Activated CD8-positive, alpha-beta T cell treated with anti-CD3 and anti-CD28 coated beads for 36 hours (primary cell): ENCODE measurements at regions not wholly inside any gene's neighbourhood (a gene's known extent, or its start where the extent isn't known, plus 50 kb on each side); places are given as distances from the start of the nearest gene placed in this dataset.

Source experiments
- ATAC-seq: fragments of 200-7000 bp; cut with Tn5 transposase; one replicate; pipeline ENCODE4 v1.10.0; 2021; ENCODE audit warnings: mild to moderate bottlenecking, moderate library complexity
- CTCF ChIA-PET: fragments of 350-600 bp; sonication (Branson Sonifier 250); formaldehyde crosslinking; loops from one replicate; lab custom pipeline; 2021; ENCODE audit warnings: antibody characterized with exemption; lab: Charles Lee
- POLR2A ChIA-PET: fragments of 350-600 bp; sonication (Branson Sonifier 250); formaldehyde crosslinking; loops from one replicate; lab custom pipeline; 2021; ENCODE audit warnings: antibody characterized with exemption; lab: Charles Lee
- DNase-seq: peaks from one replicate; pipeline ENCODE4 v3.0.0-alpha.2; 2020
- H3K27ac Mint-ChIP-seq: one replicate; pipeline ENCODE4 v1.8.0; 2021; ENCODE audit warnings: mild to moderate bottlenecking, mixed read lengths
- H3K27me3 Mint-ChIP-seq: one replicate; pipeline ENCODE4 v1.8.0; 2021; ENCODE audit warnings: mixed read lengths
- H3K36me3 Mint-ChIP-seq: one replicate; pipeline ENCODE4 v1.8.0; 2021; ENCODE audit warnings: low read depth, mixed read lengths
- H3K4me1 Mint-ChIP-seq: one replicate; pipeline ENCODE4 v1.8.0; 2021; ENCODE audit warnings: low read depth, mixed read lengths
- H3K4me3 Mint-ChIP-seq: one replicate; pipeline ENCODE4 v1.8.0; 2021; ENCODE audit warnings: mild to moderate bottlenecking, moderate library complexity, mixed read lengths
- H3K9me3 Mint-ChIP-seq: one replicate; pipeline ENCODE4 v1.8.0; 2021; ENCODE audit warnings: mixed read lengths
- intact Hi-C: fragments of 100-400 bp; cut with micrococcal nuclease; formaldehyde crosslinking; loops from one replicate; pipeline ENCODE4 v1.10.0; 2022
- TF ChIP-seq, protein P1 (sequence below): fragments of 200-600 bp; IDR thresholded peaks from one replicate; pipeline ENCODE4 v1.8.0; 2022; ENCODE audit warnings: antibody characterized with exemption, mild to moderate bottlenecking

- POLR2A ChIA-PET, result no interaction called here
- H3K4me1 Mint-ChIP-seq, result no peaks in the 10 kb centered on the region
- DNase-seq (no peak), ATAC-seq (no peak)
- H3K27ac Mint-ChIP-seq, result no peak overlapping the region
- H3K9me3 Mint-ChIP-seq, result no peaks in the 10 kb centered on the region
- no peaks in the 10 kb centered on the region for H3K27me3 Mint-ChIP-seq
- intact Hi-C loops, result no loop called here
- H3K4me3 Mint-ChIP-seq, result no peak overlapping the region
- TF ChIP-seq, protein P1, sequence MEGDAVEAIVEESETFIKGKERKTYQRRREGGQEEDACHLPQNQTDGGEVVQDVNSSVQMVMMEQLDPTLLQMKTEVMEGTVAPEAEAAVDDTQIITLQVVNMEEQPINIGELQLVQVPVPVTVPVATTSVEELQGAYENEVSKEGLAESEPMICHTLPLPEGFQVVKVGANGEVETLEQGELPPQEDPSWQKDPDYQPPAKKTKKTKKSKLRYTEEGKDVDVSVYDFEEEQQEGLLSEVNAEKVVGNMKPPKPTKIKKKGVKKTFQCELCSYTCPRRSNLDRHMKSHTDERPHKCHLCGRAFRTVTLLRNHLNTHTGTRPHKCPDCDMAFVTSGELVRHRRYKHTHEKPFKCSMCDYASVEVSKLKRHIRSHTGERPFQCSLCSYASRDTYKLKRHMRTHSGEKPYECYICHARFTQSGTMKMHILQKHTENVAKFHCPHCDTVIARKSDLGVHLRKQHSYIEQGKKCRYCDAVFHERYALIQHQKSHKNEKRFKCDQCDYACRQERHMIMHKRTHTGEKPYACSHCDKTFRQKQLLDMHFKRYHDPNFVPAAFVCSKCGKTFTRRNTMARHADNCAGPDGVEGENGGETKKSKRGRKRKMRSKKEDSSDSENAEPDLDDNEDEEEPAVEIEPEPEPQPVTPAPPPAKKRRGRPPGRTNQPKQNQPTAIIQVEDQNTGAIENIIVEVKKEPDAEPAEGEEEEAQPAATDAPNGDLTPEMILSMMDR, result no peak
- H3K36me3 Mint-ChIP-seq, result no peaks in the 10 kb centered on the region
- CTCF ChIA-PET, result no interaction called here
Observed at GRCh38 chr21:24634749-24635148, 972.5 kb downstream of the MRPL39 start.

DNA sequence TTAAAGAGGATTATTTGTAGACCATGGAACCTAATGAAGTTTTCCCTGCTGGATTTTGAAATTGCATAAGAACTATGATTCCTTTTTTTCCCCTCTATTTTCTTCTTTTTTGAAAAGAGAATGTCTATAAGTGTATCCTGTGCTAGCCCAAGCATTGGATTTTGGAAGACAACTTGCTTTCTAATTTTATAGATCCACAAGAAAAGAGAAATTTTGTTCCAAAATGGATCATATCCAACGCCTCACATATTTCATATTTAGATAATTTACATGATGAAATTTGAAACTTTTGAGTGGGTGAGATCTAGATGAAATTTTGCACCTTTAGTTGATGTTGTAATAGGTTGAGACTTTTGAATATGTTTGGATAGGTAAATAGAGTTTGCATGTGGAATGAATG lies 978.7 kb downstream of the MRPL39 start:
- H3K4me3 Mint-ChIP-seq, result no peak overlapping the region
- ChIA-PET POLR2A (no interaction called here), CTCF (no interaction called here)
- H3K4me1 Mint-ChIP-seq, result no peaks in the 10 kb centered on the region
- intact Hi-C loops, result no loop called here
- H3K27ac Mint-ChIP-seq, result no peak overlapping the region
- H3K27me3 Mint-ChIP-seq, result no peaks in the 10 kb centered on the region
- DNase-seq, result no peak
- TF ChIP-seq, protein P1, result no peak
- no peaks in the 10 kb centered on the region for H3K9me3 Mint-ChIP-seq
- ATAC-seq, result no peak
- no peaks in the 10 kb centered on the region for H3K36me3 Mint-ChIP-seq

DNA sequence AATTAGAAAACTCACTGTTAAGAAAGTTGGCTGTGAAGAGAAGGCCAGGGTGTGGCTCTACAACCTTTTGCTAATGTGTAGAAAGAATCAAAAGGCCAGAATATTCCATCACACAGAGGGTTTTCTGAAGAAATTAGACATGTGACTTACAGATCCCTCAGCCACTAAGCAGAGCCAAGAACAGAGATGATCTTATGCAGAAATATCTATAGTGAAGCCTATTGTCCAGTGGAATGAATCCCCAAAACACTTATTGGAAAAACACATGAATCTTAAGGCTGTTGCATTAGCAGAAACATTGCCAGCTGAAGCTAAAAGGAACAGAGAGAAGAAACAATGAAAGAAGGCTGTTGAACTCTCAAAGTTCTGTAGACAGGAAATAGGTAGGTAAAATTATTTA lies 979.2 kb downstream of the MRPL39 start:
- TF ChIP-seq, protein P1, result no peak
- POLR2A ChIA-PET, result no interaction called here
- CTCF ChIA-PET, result no interaction called here
- Mint-ChIP-seq H3K4me3 (no peak overlapping the region), H3K4me1 (no peaks in the 10 kb centered on the region), H3K27me3 (no peaks in the 10 kb centered on the region), H3K27ac (no peak overlapping the region), H3K36me3 (no peaks in the 10 kb centered on the region), H3K9me3 (no peaks in the 10 kb centered on the region)
- DNase-seq (no peak), ATAC-seq (no peak)
- intact Hi-C loops, result no loop called here

GRCh38 chr21:24617819-24618218 lies 989.5 kb downstream of the MRPL39 start:
- no peaks in the 10 kb centered on the region for H3K27me3 Mint-ChIP-seq
- intact Hi-C loops, result no loop called here
- ChIA-PET POLR2A (no interaction called here), CTCF (no interaction called here)
- DNase-seq (no peak), ATAC-seq (no peak)
- TF ChIP-seq, protein P1, result no peak
- H3K9me3 Mint-ChIP-seq, result peaks cover 2% of the 10 kb centered on the region
- H3K36me3 Mint-ChIP-seq, result no peaks in the 10 kb centered on the region
- no peaks in the 10 kb centered on the region for H3K4me1 Mint-ChIP-seq
- H3K27ac Mint-ChIP-seq, result no peak overlapping the region
- H3K4me3 Mint-ChIP-seq, result no peak overlapping the region

DNA sequence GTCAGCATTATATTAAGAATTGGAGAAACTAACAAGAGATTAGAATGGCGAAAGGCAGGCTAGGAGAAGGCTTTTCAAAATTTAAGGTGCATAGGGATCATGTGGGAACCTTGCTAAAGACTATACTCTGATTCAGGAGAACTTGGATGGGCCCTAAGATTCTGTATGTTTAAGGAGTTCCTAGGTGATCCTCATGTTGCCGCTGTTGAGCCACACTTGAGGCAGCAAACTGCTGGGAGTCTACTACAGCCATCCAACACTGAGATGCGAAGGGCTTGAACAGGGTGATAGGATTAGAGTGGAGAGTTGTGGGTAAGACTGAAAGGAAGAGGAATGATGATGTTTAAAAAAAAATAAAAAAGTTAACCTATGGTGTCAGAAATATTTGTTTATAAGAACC lies 1013.2 kb downstream of the MRPL39 start:
- intact Hi-C loops, result no loop called here
- Mint-ChIP-seq H3K4me1 (no peaks in the 10 kb centered on the region), H3K36me3 (no peaks in the 10 kb centered on the region), H3K9me3 (peaks cover 5% of the 10 kb centered on the region), H3K27ac (no peak overlapping the region), H3K4me3 (no peak overlapping the region), H3K27me3 (no peaks in the 10 kb centered on the region)
- ChIA-PET POLR2A (no interaction called here), CTCF (no interaction called here)
- TF ChIP-seq, protein P1, result no peak
- DNase-seq (no peak), ATAC-seq (no peak)
